ENCODE measurements at regions not wholly inside any gene's neighbourhood (a gene's known extent, or its start where the extent isn't known, plus 50 kb on each side); places are given as distances from the start of the nearest gene placed in this dataset.

GRCh38 chr2:240251848-240252190 is 111.4 kb upstream of the OTOS start:
- FAIRE-seq (no peak), ATAC-seq (no peak), DNase-seq (ENCODE audit: low read depth, low spot score) (no peak)
- Histone ChIP-seq H2AFZ (ENCODE audit: control insufficient read depth, low read depth, low read length) (no peak overlapping the region), H3K9me3 (replicated peaks; ENCODE audit: control insufficient read depth, insufficient read depth, low read length) (no peaks in the 10 kb centered on the region), H3K4me2 (ENCODE audit: control insufficient read depth, insufficient read depth) (no peak overlapping the region), H3K79me2 (ENCODE audit: control insufficient read depth, insufficient read depth, low read length) (no peaks in the 10 kb centered on the region), H4K20me1 (ENCODE audit: control insufficient read depth, insufficient read depth) (no peaks in the 10 kb centered on the region), H3K9ac (ENCODE audit: control insufficient read depth, insufficient read depth, low read length) (no peak overlapping the region), H3K4me1 (ENCODE audit: control insufficient read depth, insufficient read depth, low read length) (no peaks in the 10 kb centered on the region), H3K27me3 (replicated peaks in 1 of 2; ENCODE audit: control insufficient read depth in 2 of 2, insufficient read depth in 2 of 2, low read length in 1 of 2) (no peaks in the 10 kb centered on the region), H3K4me3 (no peak overlapping the region), H3K36me3 (ENCODE audit: control insufficient read depth in 2 of 2, insufficient read depth in 2 of 2, low read length in 1 of 2) (no peaks in the 10 kb centered on the region), H3K27ac (ENCODE audit: control insufficient read depth, insufficient read depth) (no peak overlapping the region)
- no peak for TF ChIP-seq TCF7 (IDR thresholded peaks at IDR 0.05; ENCODE audit: borderline replicate concordance)
- TF ChIP-seq ZBTB4 (CRISPR knock-in tag; IDR thresholded peaks at IDR 0.05), result no peak
- no peak for TF ChIP-seq STAT3 (IDR thresholded peaks at IDR 0.05; ENCODE audit: low read depth, low read length)
- no peak for TF ChIP-seq EGR1 (IDR thresholded peaks at IDR 0.05; ENCODE audit: borderline replicate concordance in 1 of 2, low read depth in 2 of 2, low read length in 2 of 2)
- TF ChIP-seq GABPA (IDR thresholded peaks at IDR 0.05; ENCODE audit: low read depth), result no peak
- 50% methylated on average over 5 of the region's 6 CpGs for WGBS (ENCODE audit: insufficient coverage, insufficient replicate concordance, low lambda C conversion rate, missing lambda C conversion rate)
- RAD21 ChIA-PET (ENCODE audit: unreplicated experiment), result no interaction called here
- no TSS peak for BruUV-seq (replicated peaks)
- in situ Hi-C loops (cut with MboI), result no loop called here
- POLR2A ChIA-PET, result no interaction called here
- CTCF ChIA-PET, result no interaction called here
- intact Hi-C loops (cut with micrococcal nuclease; ENCODE audit: unreplicated experiment), result no loop called here
- SMC1A ChIA-PET (ENCODE audit: uncharacterized antibody, unreplicated experiment), result no interaction called here

Data from GM12878 (cell line).